ENCODE measurements at regions not wholly inside any gene's neighbourhood (a gene's known extent, or its start where the extent isn't known, plus 50 kb on each side); places are given as distances from the start of the nearest gene placed in this dataset.

DNA sequence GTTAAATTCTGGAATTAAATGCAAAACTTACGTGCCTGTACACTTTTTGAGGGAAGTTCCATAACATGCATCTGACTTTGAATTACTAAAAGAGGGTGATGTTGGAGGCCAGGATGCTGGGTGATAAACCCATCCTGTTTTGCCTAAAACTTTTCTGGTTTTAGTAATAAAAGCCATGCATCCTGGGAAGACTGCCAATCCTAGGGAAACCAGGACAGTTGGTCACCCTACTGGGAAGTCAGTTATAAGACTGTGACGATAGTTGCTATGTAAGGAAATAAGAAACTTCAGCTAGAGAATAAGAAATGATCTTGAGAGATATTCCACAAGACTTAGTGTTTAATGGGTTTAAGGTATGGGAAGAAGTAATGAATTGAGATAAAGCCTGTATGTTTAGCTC lies 336.6 kb upstream of the LYPLAL1 start:
- no peak overlapping the region for H3K4me3 ChIP-seq (ENCODE audit: low read length)
- TF ChIP-seq, protein P1, sequence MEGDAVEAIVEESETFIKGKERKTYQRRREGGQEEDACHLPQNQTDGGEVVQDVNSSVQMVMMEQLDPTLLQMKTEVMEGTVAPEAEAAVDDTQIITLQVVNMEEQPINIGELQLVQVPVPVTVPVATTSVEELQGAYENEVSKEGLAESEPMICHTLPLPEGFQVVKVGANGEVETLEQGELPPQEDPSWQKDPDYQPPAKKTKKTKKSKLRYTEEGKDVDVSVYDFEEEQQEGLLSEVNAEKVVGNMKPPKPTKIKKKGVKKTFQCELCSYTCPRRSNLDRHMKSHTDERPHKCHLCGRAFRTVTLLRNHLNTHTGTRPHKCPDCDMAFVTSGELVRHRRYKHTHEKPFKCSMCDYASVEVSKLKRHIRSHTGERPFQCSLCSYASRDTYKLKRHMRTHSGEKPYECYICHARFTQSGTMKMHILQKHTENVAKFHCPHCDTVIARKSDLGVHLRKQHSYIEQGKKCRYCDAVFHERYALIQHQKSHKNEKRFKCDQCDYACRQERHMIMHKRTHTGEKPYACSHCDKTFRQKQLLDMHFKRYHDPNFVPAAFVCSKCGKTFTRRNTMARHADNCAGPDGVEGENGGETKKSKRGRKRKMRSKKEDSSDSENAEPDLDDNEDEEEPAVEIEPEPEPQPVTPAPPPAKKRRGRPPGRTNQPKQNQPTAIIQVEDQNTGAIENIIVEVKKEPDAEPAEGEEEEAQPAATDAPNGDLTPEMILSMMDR (conservative IDR thresholded peaks at IDR 0.05; ENCODE audit: low read depth, low read length) = no peak
- no peak for DNase-seq (ENCODE audit: low read depth)

GRCh38 chr1:218845589-218845988 lies 328.1 kb upstream of the LYPLAL1 start:
- DNase-seq (ENCODE audit: low read depth) = no peak
- TF ChIP-seq, protein P1 (conservative IDR thresholded peaks at IDR 0.05; ENCODE audit: low read depth, low read length) = no peak
- H3K4me3 ChIP-seq (ENCODE audit: low read length) = no peak overlapping the region

GRCh38 chr1:218846181-218846580 lies 327.5 kb upstream of the LYPLAL1 start:
- DNase-seq (ENCODE audit: low read depth) = no peak

GRCh38 chr1:218847089-218847768 lies 326.4 kb upstream of the LYPLAL1 start:
- H3K4me3 ChIP-seq (ENCODE audit: low read length) = no peak overlapping the region
- no peak for DNase-seq (ENCODE audit: low read depth)
- TF ChIP-seq, protein P1 (conservative IDR thresholded peaks at IDR 0.05; ENCODE audit: low read depth, low read length) = no peak

More at GRCh38 chr1:218846181-218846580, 327.5 kb upstream of the LYPLAL1 start:
- TF ChIP-seq, protein P1 (conservative IDR thresholded peaks at IDR 0.05; ENCODE audit: low read depth, low read length) = no peak
- no peak overlapping the region for H3K4me3 ChIP-seq (ENCODE audit: low read length)

- DNase-seq (ENCODE audit: low read depth) = no peak
- H3K4me3 ChIP-seq (ENCODE audit: low read length) = no peak overlapping the region
- TF ChIP-seq, protein P1 (conservative IDR thresholded peaks at IDR 0.05; ENCODE audit: low read depth, low read length) = no peak
Measured at GRCh38 chr1:218848009-218848408, 325.7 kb upstream of the LYPLAL1 start.

GRCh38 chr1:218850367-218850766 lies 323.3 kb upstream of the LYPLAL1 start:
- no peak overlapping the region for H3K4me3 ChIP-seq (ENCODE audit: low read length)
- no peak for DNase-seq (ENCODE audit: low read depth)
- TF ChIP-seq, protein P1 (conservative IDR thresholded peaks at IDR 0.05; ENCODE audit: low read depth, low read length) = no peak

DNA sequence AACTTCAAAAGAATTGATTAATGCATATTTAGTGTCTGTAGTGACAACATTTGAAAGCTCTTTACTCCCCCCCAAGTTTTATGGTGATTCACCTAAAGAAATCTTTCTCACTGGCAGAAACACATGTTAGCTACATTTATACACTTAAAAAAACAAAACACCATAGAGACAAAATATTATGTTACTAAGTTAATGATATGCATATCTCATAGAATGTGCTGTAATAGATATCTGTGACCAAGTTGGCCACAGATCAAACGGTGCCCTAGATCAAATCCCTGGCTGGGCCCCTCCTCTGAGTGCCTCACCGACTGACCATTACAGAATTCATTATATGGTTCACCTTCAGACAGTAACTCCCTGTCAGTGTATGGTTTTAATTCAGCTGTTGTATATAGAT lies 322.1 kb upstream of the LYPLAL1 start:
- no peak for DNase-seq (ENCODE audit: low read depth)
- TF ChIP-seq, protein P1 (conservative IDR thresholded peaks at IDR 0.05; ENCODE audit: low read depth, low read length) = no peak
- no peak overlapping the region for H3K4me3 ChIP-seq (ENCODE audit: low read length)
